ENCODE measurements at regions not wholly inside any gene's neighbourhood (a gene's known extent, or its start where the extent isn't known, plus 50 kb on each side); places are given as distances from the start of the nearest gene placed in this dataset.

GRCh38 chr14:98161356-98161755 lies 1110.6 kb downstream of the BCL11B start (continued):
- TF ChIP-seq ZNF878 (CRISPR knock-in tag; IDR thresholded peaks at IDR 0.05) (no peak), ZNF572 (CRISPR knock-in tag; IDR thresholded peaks at IDR 0.05) (no peak)
- TF ChIP-seq, protein P1, sequence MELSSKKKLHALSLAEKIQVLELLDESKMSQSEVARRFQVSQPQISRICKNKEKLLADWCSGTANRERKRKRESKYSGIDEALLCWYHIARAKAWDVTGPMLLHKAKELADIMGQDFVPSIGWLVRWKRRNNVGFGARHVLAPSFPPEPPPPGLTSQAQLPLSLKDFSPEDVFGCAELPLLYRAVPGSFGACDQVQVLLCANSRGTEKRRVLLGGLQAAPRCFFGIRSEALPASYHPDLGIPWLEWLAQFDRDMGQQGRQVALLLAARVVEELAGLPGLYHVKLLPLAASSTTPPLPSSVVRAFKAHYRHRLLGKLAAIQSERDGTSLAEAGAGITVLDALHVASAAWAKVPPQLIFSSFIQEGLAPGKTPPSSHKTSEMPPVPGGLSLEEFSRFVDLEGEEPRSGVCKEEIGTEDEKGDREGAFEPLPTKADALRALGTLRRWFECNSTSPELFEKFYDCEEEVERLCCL (CRISPR knock-in tag; IDR thresholded peaks at IDR 0.05; ENCODE audit: borderline replicate concordance) = no peak

DNA sequence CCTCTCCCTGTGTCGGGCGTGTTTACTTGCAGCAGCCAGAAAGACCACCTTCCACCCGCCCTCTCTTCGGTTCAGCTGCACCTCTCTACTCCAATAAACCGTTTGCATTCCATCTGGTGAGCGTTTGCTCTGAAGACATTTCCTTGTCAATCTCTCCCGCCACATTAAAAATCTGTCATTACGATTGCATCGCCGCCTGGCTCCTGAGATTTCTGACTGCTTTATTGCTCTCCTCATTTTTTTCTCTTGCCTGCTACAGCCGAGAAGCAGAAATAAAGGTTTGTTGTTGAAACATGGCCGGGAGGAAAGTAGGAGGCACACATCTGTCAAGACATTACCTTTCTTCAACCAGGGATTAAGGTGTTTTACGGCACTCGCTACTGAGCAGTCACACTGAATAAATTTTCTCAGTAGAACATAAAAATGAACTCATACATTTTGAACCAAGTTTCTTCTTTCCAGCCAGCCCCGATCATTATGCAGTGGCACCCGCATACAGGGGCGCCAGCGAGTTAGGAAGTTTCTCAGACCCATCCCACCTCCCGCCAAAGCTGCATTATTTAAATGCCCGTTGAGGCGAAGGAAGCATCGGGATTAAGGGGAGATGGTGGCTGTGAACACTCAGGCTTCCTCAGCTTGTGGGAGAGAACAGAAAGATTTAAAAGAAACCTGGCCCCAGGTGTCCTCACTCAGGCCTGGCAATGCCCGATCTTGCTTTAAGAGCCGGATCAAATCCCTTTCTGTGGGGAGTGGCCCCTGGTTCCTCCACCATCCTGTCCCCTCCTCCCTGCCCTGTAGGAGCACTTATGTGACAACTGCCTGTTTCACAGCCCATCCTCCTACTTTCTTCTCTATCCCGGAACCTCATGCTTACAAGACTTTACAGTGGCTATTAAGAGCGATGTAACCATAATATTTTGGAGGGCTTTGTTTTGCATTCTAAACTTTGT lies 1108.9 kb downstream of the BCL11B start:
- ChIA-PET POLR2A (no interaction called here), CTCF (ENCODE audit: low intra/inter-chr PET ratio, low total read pairs) (no interaction called here)
- no peaks in the 10 kb centered on the region for H3K79me2 ChIP-seq (ENCODE audit: insufficient read depth, low read length)
- WGBS (ENCODE audit: low lambda C conversion rate) = 44% methylated on average over 24 of the region's 26 CpGs
- H3K27ac ChIP-seq (ENCODE audit: extremely low read length, insufficient read depth, low read length) = no peak overlapping the region
- no peak overlapping the region for H3K4me2 ChIP-seq (ENCODE audit: low read depth, low read length)
- TF ChIP-seq NFIC (IDR thresholded peaks at IDR 0.05; ENCODE audit: low read length) (no peak), UBTF (CRISPR knock-in tag; IDR thresholded peaks at IDR 0.05) (no peak), ZFP41 (CRISPR knock-in tag; IDR thresholded peaks at IDR 0.05; ENCODE audit: borderline replicate concordance) (no peak), ZBTB3 (CRISPR knock-in tag; IDR thresholded peaks at IDR 0.05; ENCODE audit: borderline replicate concordance, low read depth) (no peak), ZNF430 (CRISPR knock-in tag; IDR thresholded peaks at IDR 0.05) (no peak)
- no peaks in the 10 kb centered on the region for H3K27me3 ChIP-seq (ENCODE audit: control insufficient read depth in 1 of 2, insufficient read depth in 2 of 2, low read length in 2 of 2)
- DNase-seq (ENCODE audit: low spot score) (no peak), FAIRE-seq (no peak), ATAC-seq (no peak)
- in situ Hi-C loops (cut with HindIII; ENCODE audit: extremely low pct_ligation_motif_present, low pct_unique_long_range_greater_than_20kb) = no loop called here
- peaks cover 34% of the 10 kb centered on the region; the same call in 1 of the 2 replicates for H3K9me3 ChIP-seq (ENCODE audit: low read length)
- H3K4me1 ChIP-seq (ENCODE audit: insufficient read depth, low read length) = no peaks in the 10 kb centered on the region
- H3K9ac ChIP-seq (ENCODE audit: insufficient read depth, low read depth, low read length) = no peak overlapping the region
- H2AFZ ChIP-seq (ENCODE audit: low read length) = no peak overlapping the region
- intact Hi-C loops (cut with micrococcal nuclease; ENCODE audit: unreplicated experiment) = no loop called here
- H4K20me1 ChIP-seq (ENCODE audit: insufficient read depth, low read length) = no peaks in the 10 kb centered on the region
- BruUV-seq (replicated peaks) = no TSS peak
- no peak overlapping the region for H3K4me3 ChIP-seq (replicated peaks in 1 of 3; ENCODE audit: insufficient read depth in 1 of 3, low read depth in 2 of 3, low read length in 3 of 3)
- H3K36me3 ChIP-seq (replicated peaks in 1 of 2; ENCODE audit: control insufficient read depth in 1 of 2, insufficient read depth in 2 of 2, low read length in 2 of 2) = no peaks in the 10 kb centered on the region

All from HepG2 (cell line).